Panc1 (cell line): ENCODE measurements at regions not wholly inside any gene's neighbourhood (a gene's known extent, or its start where the extent isn't known, plus 50 kb on each side); places are given as distances from the start of the nearest gene placed in this dataset.

ENCODE experiments used
- CTCF ChIP-seq: fragments of 450-650 bp; IDR thresholded peaks from 2 replicates; pipeline ENCODE4 v1.5.1; 2017; ENCODE audit warnings: mild to moderate bottlenecking
- POLR2AphosphoS5 ChIP-seq: IDR thresholded peaks from 2 replicates; pipeline ENCODE4 v1.6.1; 2012; ENCODE audit warnings: mild to moderate bottlenecking, low read depth, low read length, moderate library complexity
- TF ChIP-seq, protein P1 (sequence below), 2 experiments: IDR thresholded peaks; 2 replicates each; pipeline ENCODE4 v1.6.1; 2011 to 2012; ENCODE audit warnings: low read depth in 2 of 2, control low read depth in 1 of 2, low read length in 1 of 2, mild to moderate bottlenecking in 1 of 2, moderate library complexity in 1 of 2; ENCODE audit not compliant: insufficient read depth in 1 of 2

DNA sequence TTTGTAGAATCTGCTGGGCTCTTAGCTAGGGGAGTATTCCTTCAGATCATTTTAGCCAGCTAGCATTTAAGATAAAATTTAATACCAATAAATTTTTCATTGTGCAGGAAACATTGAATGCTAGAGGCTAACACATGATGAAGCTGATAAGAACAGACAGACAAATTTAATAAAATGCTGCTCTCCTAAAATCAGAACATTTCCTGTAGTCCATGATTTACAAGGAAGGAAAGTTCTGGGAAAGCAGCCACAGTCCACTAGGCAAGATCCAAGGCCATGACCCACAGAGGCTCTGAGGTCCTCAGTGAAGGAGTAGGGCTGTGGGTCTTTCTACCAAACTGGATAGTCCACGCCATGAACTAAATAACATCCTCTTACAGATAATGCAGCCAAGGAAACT lies 253.0 kb downstream of the ICE1 start:
- TF ChIP-seq CTCF (no peak), POLR2AphosphoS5 (no peak)
- TF ChIP-seq, protein P1, sequence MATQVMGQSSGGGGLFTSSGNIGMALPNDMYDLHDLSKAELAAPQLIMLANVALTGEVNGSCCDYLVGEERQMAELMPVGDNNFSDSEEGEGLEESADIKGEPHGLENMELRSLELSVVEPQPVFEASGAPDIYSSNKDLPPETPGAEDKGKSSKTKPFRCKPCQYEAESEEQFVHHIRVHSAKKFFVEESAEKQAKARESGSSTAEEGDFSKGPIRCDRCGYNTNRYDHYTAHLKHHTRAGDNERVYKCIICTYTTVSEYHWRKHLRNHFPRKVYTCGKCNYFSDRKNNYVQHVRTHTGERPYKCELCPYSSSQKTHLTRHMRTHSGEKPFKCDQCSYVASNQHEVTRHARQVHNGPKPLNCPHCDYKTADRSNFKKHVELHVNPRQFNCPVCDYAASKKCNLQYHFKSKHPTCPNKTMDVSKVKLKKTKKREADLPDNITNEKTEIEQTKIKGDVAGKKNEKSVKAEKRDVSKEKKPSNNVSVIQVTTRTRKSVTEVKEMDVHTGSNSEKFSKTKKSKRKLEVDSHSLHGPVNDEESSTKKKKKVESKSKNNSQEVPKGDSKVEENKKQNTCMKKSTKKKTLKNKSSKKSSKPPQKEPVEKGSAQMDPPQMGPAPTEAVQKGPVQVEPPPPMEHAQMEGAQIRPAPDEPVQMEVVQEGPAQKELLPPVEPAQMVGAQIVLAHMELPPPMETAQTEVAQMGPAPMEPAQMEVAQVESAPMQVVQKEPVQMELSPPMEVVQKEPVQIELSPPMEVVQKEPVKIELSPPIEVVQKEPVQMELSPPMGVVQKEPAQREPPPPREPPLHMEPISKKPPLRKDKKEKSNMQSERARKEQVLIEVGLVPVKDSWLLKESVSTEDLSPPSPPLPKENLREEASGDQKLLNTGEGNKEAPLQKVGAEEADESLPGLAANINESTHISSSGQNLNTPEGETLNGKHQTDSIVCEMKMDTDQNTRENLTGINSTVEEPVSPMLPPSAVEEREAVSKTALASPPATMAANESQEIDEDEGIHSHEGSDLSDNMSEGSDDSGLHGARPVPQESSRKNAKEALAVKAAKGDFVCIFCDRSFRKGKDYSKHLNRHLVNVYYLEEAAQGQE (IDR thresholded peaks at IDR 0.05; ENCODE audit: insufficient read depth in 1 of 2, low read depth in 2 of 2, low read length in 1 of 2): no peak
